PC-9 (cell line): ENCODE measurements at regions not wholly inside any gene's neighbourhood (a gene's known extent, or its start where the extent isn't known, plus 50 kb on each side); places are given as distances from the start of the nearest gene placed in this dataset.

ENCODE experiments used
- BruUV-seq: library from RNA; stranded (reverse); fragments of 400-500 nt; replicated peaks from 2 replicates; lab custom pipeline; 2021; lab: Mats Ljungman, UMichigan
- CTCF ChIA-PET: fragments of 300-600 bp; sonication (Branson Sonifier 250); formaldehyde crosslinking; loops from one replicate; lab custom pipeline; 2022; ENCODE audit warnings: antibody characterized with exemption; lab: Charles Lee
- POLR2A ChIA-PET: fragments of 300-600 bp; sonication (Branson Sonifier 250); formaldehyde crosslinking; loops from one replicate; lab custom pipeline; 2022; ENCODE audit warnings: antibody characterized with exemption; ENCODE audit not compliant: unreplicated experiment; lab: Charles Lee
- DNase-seq, 2 experiments: peaks; one replicate each; pipeline versions ENCODE4 v3.0.0 to v3.0.0-alpha.2; 2015 to 2022; ENCODE audit warnings: mixed read lengths in 1 of 2
- H2AFZ ChIP-seq: fragments of 200-600 bp; sonication (generic); 2 replicates; pipeline ENCODE4 v1.8.1; 2017; ENCODE audit warnings: antibody characterized with exemption
- H3F3A ChIP-seq: fragments of 200-600 bp; sonication (generic); 2 replicates; pipeline ENCODE4 v1.8.1; 2017; ENCODE audit warnings: antibody characterized with exemption, mild to moderate bottlenecking, low read depth; ENCODE audit not compliant: insufficient read depth
- H3K27ac ChIP-seq: fragments of 200-600 bp; sonication (generic); 2 replicates; pipeline ENCODE4 v1.6.1; 2016; ENCODE audit warnings: mixed run types
- H3K27me3 ChIP-seq: fragments of 200-600 bp; sonication (generic); 2 replicates; pipeline ENCODE4 v1.6.1; 2016; ENCODE audit warnings: low read depth, mixed run types; ENCODE audit not compliant: insufficient read depth
- H3K36me3 ChIP-seq: fragments of 200-600 bp; sonication (generic); 2 replicates; pipeline ENCODE4 v1.6.1; 2016; ENCODE audit warnings: low read depth, mixed run types
- H3K4me1 ChIP-seq: fragments of 200-600 bp; sonication (generic); replicated peaks from 2 replicates; pipeline ENCODE4 v1.6.1; 2016; ENCODE audit warnings: mixed run types; ENCODE audit not compliant: insufficient read depth
- H3K4me2 ChIP-seq: fragments of 200-600 bp; sonication (generic); 2 replicates; pipeline ENCODE4 v1.6.1; 2017; ENCODE audit warnings: mixed run types
- H3K4me3 ChIP-seq: fragments of 200-600 bp; sonication (generic); 2 replicates; pipeline ENCODE4 v1.6.1; 2016; ENCODE audit warnings: mixed run types
- H3K79me2 ChIP-seq: fragments of 200-600 bp; sonication (generic); 2 replicates; pipeline ENCODE4 v1.6.1; 2017; ENCODE audit warnings: low read depth, mixed run types
- H3K9me2 ChIP-seq: fragments of 200-600 bp; sonication (generic); 2 replicates; pipeline ENCODE4 v1.8.1; 2017; ENCODE audit warnings: mild to moderate bottlenecking; ENCODE audit not compliant: insufficient read depth
- H3K9me3 ChIP-seq: fragments of 200-600 bp; sonication (generic); 2 replicates; pipeline ENCODE4 v1.8.1; 2016; ENCODE audit warnings: low read depth; ENCODE audit not compliant: insufficient read depth
- H4K20me1 ChIP-seq: fragments of 200-600 bp; sonication (generic); 2 replicates; pipeline ENCODE4 v1.8.1; 2017; ENCODE audit not compliant: insufficient read depth
- EZH2 ChIP-seq: fragments of 200-600 bp; sonication (generic); IDR thresholded peaks from 2 replicates; pipeline ENCODE4 v1.8.0; 2017; ENCODE audit warnings: antibody characterized with exemption, low read depth
- intact Hi-C: fragments of 100-400 bp; cut with micrococcal nuclease; formaldehyde crosslinking; loops from one replicate; pipeline ENCODE4 v1.10.0; 2022; ENCODE audit not compliant: unreplicated experiment
- TF ChIP-seq, protein P1 (sequence below): fragments of 200-600 bp; sonication (generic); conservative IDR thresholded peaks from 2 replicates; pipeline ENCODE4 v1.6.1; 2017; ENCODE audit warnings: mixed run types, antibody characterized with exemption, mild to moderate bottlenecking, moderate library complexity

DNA sequence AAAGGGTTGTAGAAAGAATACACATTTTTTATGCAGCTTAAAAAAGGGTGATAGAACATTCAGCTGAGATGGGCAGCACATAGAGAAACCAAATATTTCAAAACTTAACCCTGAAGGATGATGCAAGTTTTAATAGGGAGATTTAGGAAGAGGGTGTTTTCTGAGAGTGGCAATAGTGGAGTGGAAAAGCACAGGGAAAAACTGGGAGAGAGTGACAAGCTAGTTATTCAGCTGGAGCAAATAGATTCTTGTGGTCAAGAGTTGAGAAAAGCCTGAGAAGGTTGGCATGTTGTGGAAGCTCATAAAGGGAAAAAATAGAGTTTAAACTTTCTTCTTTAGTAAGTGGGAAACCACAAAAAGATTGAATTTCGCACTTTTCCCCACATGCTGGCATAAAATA is 359.6 kb upstream of the PITX2 start:
- no peaks in the 10 kb centered on the region for H4K20me1 ChIP-seq
- H3K27ac ChIP-seq = no peak overlapping the region
- no peak overlapping the region for H2AFZ ChIP-seq
- H3K9me3 ChIP-seq = no peaks in the 10 kb centered on the region
- no TSS peak for BruUV-seq
- H3K27me3 ChIP-seq = no peaks in the 10 kb centered on the region
- H3K4me1 ChIP-seq = no peaks in the 10 kb centered on the region
- H3K4me3 ChIP-seq = no peak overlapping the region
- ChIA-PET CTCF (no interaction called here), POLR2A (no interaction called here)
- no peak overlapping the region for H3K4me2 ChIP-seq
- intact Hi-C loops = no loop called here
- no peaks in the 10 kb centered on the region for H3K36me3 ChIP-seq
- H3K79me2 ChIP-seq = no peaks in the 10 kb centered on the region
- no peak for TF ChIP-seq EZH2
- TF ChIP-seq, protein P1, sequence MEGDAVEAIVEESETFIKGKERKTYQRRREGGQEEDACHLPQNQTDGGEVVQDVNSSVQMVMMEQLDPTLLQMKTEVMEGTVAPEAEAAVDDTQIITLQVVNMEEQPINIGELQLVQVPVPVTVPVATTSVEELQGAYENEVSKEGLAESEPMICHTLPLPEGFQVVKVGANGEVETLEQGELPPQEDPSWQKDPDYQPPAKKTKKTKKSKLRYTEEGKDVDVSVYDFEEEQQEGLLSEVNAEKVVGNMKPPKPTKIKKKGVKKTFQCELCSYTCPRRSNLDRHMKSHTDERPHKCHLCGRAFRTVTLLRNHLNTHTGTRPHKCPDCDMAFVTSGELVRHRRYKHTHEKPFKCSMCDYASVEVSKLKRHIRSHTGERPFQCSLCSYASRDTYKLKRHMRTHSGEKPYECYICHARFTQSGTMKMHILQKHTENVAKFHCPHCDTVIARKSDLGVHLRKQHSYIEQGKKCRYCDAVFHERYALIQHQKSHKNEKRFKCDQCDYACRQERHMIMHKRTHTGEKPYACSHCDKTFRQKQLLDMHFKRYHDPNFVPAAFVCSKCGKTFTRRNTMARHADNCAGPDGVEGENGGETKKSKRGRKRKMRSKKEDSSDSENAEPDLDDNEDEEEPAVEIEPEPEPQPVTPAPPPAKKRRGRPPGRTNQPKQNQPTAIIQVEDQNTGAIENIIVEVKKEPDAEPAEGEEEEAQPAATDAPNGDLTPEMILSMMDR = no peak
- H3K9me2 ChIP-seq = no peaks in the 10 kb centered on the region
- H3F3A ChIP-seq = no peaks in the 10 kb centered on the region
- no peak for DNase-seq

DNA sequence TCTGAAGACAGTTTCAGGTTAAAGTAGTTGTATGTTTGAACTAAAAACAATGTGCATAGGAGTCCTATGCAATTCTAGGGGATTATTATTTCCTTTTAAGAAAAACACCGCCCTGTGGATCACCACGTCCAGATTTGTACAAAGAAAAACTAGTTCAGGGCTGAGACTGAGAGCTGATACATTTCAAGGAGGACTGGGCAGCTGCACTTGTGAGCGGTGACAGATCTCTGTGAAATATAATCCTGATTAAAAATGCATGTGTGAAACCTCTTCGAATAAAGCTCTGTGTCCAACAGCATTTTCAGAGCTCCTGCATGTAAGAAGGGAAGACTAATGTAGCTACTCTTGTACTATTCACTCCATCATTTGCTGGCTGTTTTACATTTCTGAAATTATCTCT is 365.8 kb upstream of the PITX2 start:
- Histone ChIP-seq H2AFZ (no peak overlapping the region), H3K27ac (no peak overlapping the region), H3K4me3 (no peak overlapping the region), H4K20me1 (no peaks in the 10 kb centered on the region), H3K4me2 (no peak overlapping the region), H3K9me3 (no peaks in the 10 kb centered on the region), H3K9me2 (no peaks in the 10 kb centered on the region), H3K79me2 (no peaks in the 10 kb centered on the region), H3K36me3 (no peaks in the 10 kb centered on the region), H3F3A (no peaks in the 10 kb centered on the region), H3K4me1 (no peaks in the 10 kb centered on the region), H3K27me3 (no peaks in the 10 kb centered on the region)
- no TSS peak for BruUV-seq
- POLR2A ChIA-PET = no interaction called here
- intact Hi-C loops = no loop called here
- CTCF ChIA-PET = no interaction called here
- no peak for DNase-seq
- TF ChIP-seq EZH2 = no peak
- TF ChIP-seq, protein P1 = no peak

DNA sequence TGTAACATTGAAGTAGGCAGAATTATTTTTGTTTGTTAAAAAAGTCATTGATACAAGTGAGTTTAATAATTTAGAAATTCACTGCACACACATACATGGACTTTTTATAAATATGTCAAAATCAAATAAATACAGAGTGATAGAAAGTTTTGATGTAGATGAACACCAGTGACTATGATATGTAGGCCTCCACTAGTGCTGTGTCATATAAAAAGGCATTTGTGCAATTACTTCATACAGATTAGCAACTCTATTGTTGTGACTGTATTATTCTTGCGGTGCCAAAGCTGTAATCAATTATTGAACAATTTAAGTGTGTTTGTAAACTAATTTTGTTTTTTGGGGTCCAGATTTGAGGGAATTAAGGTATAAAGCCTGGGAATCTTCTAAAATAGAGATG is 366.2 kb upstream of the PITX2 start:
- no peak overlapping the region for H2AFZ ChIP-seq
- no peaks in the 10 kb centered on the region for H3K27me3 ChIP-seq
- H3K27ac ChIP-seq = no peak overlapping the region
- H3K4me2 ChIP-seq = no peak overlapping the region
- H3K4me1 ChIP-seq = no peaks in the 10 kb centered on the region
- H3K36me3 ChIP-seq = no peaks in the 10 kb centered on the region
- DNase-seq = no peak
- ChIA-PET CTCF (no interaction called here), POLR2A (no interaction called here)
- no peaks in the 10 kb centered on the region for H3K9me2 ChIP-seq
- intact Hi-C loops = no loop called here
- H3F3A ChIP-seq = no peaks in the 10 kb centered on the region
- H3K9me3 ChIP-seq = no peaks in the 10 kb centered on the region
- TF ChIP-seq, protein P1 = no peak
- BruUV-seq = no TSS peak
- H4K20me1 ChIP-seq = no peaks in the 10 kb centered on the region
- no peaks in the 10 kb centered on the region for H3K79me2 ChIP-seq
- no peak overlapping the region for H3K4me3 ChIP-seq
